AG04450 (cell line): ENCODE measurements at regions not wholly inside any gene's neighbourhood (a gene's known extent, or its start where the extent isn't known, plus 50 kb on each side); places are given as distances from the start of the nearest gene placed in this dataset.

Experiments used
- CTCF ChIA-PET: fragments of 300-600, 350-600 bp; formaldehyde crosslinking; extraction: SDS; loops from one replicate; lab custom pipeline; 2022; ENCODE audit warnings: antibody characterized with exemption, inconsistent platforms; lab: Charles Lee
- POLR2A ChIA-PET: fragments of 350-600 bp; formaldehyde crosslinking; extraction: SDS; loops from one replicate; lab custom pipeline; 2021; ENCODE audit warnings: antibody characterized with exemption, inconsistent platforms; lab: Yijun Ruan, JAX
- DNase-seq: peaks from one replicate; pipeline ENCODE4 v3.0.0-alpha.2; 2011; ENCODE audit warnings: low read depth, low spot score
- H3K27ac ChIP-seq: one replicate; pipeline ENCODE4 v1.5.1; 2012; ENCODE audit warnings: low read depth, low read length, control low read depth
- H3K27me3 ChIP-seq: one replicate; pipeline ENCODE4 v1.6.0; 2012; ENCODE audit warnings: low read length; ENCODE audit not compliant: control insufficient read depth, insufficient read depth
- H3K4me3 ChIP-seq: 2 replicates; pipeline ENCODE4 v1.5.1; 2011; ENCODE audit warnings: mild to moderate bottlenecking, low read depth, low read length, control low read depth
- H3K9me3 ChIP-seq: 2 replicates; pipeline ENCODE4 v1.5.1; 2012; ENCODE audit warnings: low read length; ENCODE audit not compliant: control insufficient read depth, insufficient read depth
- CTCF ChIP-seq: IDR thresholded peaks from 2 replicates; pipeline ENCODE4 v1.5.1; 2011; ENCODE audit warnings: low read depth, low read length, control low read depth, inconsistent platforms

GRCh38 chr4:148514581-148514980 lies 72.4 kb upstream of the NR3C2 start:
- H3K27ac ChIP-seq: no peak overlapping the region
- DNase-seq: no peak
- H3K9me3 ChIP-seq: no peaks in the 10 kb centered on the region
- H3K27me3 ChIP-seq: no peaks in the 10 kb centered on the region
- no peak for TF ChIP-seq CTCF
- CTCF ChIA-PET: no interaction called here
- POLR2A ChIA-PET: no interaction called here
- no peak overlapping the region for H3K4me3 ChIP-seq

DNA sequence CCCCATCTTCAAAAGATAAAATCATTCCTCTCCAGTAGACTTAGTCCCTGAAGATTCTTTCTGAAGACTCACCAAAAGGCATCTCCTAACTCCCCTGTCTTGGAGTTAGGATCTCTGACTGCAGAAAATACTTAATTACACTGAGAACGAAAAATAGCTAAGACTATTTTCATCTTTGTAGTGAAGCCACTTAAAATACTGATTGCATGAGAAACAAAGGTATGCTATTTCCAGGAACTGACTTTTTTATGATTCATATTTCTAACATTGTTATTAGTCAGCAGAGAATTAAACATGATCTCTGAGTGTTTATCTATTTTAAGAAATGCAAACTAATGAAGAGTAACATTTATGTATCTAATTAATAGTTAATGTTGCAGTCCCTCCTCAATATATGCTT lies 71.8 kb upstream of the NR3C2 start:
- ChIA-PET POLR2A (no interaction called here), CTCF (no interaction called here)
- no peaks in the 10 kb centered on the region for H3K27me3 ChIP-seq
- DNase-seq: no peak
- no peak overlapping the region for H3K27ac ChIP-seq
- no peaks in the 10 kb centered on the region for H3K9me3 ChIP-seq
- no peak overlapping the region for H3K4me3 ChIP-seq
- no peak for TF ChIP-seq CTCF

DNA sequence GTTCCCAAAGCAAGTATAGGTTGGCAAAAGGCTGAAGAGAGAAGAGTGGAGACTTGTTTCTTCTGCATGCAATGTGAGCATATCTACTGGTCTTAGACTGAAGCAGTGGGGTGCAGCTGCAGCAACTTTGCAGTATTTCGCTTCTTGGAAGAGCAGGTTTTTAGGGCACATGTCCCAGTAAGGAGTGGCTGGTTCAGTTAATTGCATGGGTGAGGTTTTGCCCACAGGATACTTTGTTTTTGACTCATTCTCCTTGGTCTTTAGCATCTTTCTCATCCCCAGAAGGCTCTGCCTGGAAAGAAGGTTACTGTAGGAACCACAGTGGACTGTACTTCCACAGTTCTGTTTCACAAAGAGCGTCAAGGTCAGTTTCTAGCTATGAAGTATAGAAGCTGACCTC lies 68.0 kb upstream of the NR3C2 start:
- no peaks in the 10 kb centered on the region for H3K9me3 ChIP-seq
- H3K27ac ChIP-seq: no peak overlapping the region
- TF ChIP-seq CTCF: no peak
- no peak overlapping the region for H3K4me3 ChIP-seq
- POLR2A ChIA-PET: no interaction called here
- DNase-seq: no peak
- H3K27me3 ChIP-seq: no peaks in the 10 kb centered on the region
- CTCF ChIA-PET: no interaction called here

- Histone ChIP-seq H3K27me3 (no peaks in the 10 kb centered on the region), H3K9me3 (peaks cover 16% of the 10 kb centered on the region), H3K27ac (no peak overlapping the region), H3K4me3 (no peak overlapping the region)
- POLR2A ChIA-PET: no interaction called here
- TF ChIP-seq CTCF: no peak
- no peak for DNase-seq
- CTCF ChIA-PET: no interaction called here
These were observed 61.5 kb upstream of the NR3C2 start for GRCh38 chr4:148503681-148504080.

DNA sequence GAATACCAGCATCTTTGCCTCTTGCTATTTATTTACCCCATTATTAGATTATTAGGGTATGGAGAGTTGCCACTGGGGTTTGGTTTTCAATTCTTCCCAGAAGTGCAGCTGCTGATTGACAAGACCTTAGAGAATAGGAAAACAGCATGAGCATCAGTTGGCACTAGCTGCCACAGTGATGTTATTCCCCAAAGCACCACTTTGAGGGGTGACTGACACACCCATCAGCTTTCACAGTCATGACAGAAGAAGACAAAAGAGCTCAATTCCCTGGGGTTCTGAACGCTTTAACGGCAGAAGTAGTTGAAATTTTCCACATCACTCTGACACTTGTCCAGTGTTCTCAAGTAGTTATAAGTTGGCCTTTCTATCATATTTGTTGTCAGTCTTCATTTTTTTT lies 55.0 kb upstream of the NR3C2 start:
- H3K27ac ChIP-seq: no peak overlapping the region
- H3K9me3 ChIP-seq: peaks cover 4% of the 10 kb centered on the region
- no peak for DNase-seq
- no peak for TF ChIP-seq CTCF
- H3K27me3 ChIP-seq: no peaks in the 10 kb centered on the region
- POLR2A ChIA-PET: no interaction called here
- CTCF ChIA-PET: no interaction called here
- no peak overlapping the region for H3K4me3 ChIP-seq
